HG03103 (cell line): ENCODE measurements at regions not wholly inside any gene's neighbourhood (a gene's known extent, or its start where the extent isn't known, plus 50 kb on each side); places are given as distances from the start of the nearest gene placed in this dataset.
"Not testable (repeated sequence)": the region's sequence is repeated elsewhere in the genome, so short reads cannot be mapped to it uniquely, and the experiment has no call there.

ENCODE experiments used
- ATAC-seq: cut with Tn5 transposase; IDR thresholded peaks from one replicate; pipeline ENCODE4 v1.9.1; 2021; ENCODE audit warnings: low read depth; ENCODE audit not compliant: unreplicated experiment

- no peak for ATAC-seq
Measured at GRCh38 chr11:92046103-92046502, 178.5 kb upstream of the FAT3 start.

GRCh38 chr11:92045301-92045700, 179.3 kb upstream of the FAT3 start:
- no peak for ATAC-seq

- no peak for ATAC-seq
Measured at GRCh38 chr11:92035488-92035887, 189.1 kb upstream of the FAT3 start.

- not testable (repeated sequence) for ATAC-seq
Measured at GRCh38 chr11:92027136-92027535, 197.5 kb upstream of the FAT3 start.

- no peak for ATAC-seq
Measured at GRCh38 chr11:92026664-92027063, 198.0 kb upstream of the FAT3 start.

- ATAC-seq, result no peak
Measured at GRCh38 chr11:92024788-92025187, 199.8 kb upstream of the FAT3 start.

GRCh38 chr11:92022499-92022898, 202.1 kb upstream of the FAT3 start:
- no peak for ATAC-seq

- ATAC-seq, result no peak
Measured at GRCh38 chr11:92018332-92018731, 206.3 kb upstream of the FAT3 start.

- no peak for ATAC-seq
Measured at GRCh38 chr11:92008249-92008648, 216.4 kb upstream of the FAT3 start.

GRCh38 chr11:92002568-92002967, 222.1 kb upstream of the FAT3 start:
- no peak for ATAC-seq

- no peak for ATAC-seq
Measured at GRCh38 chr11:91998481-91998880, 226.1 kb upstream of the FAT3 start.

GRCh38 chr11:91997226-91997625, 227.4 kb upstream of the FAT3 start:
- no peak for ATAC-seq

- ATAC-seq, result no peak
Measured at GRCh38 chr11:91996526-91996925, 228.1 kb upstream of the FAT3 start.

- not testable (repeated sequence) for ATAC-seq
Measured at GRCh38 chr11:91988443-91988842, 236.2 kb upstream of the FAT3 start.

GRCh38 chr11:91986218-91986617, 238.4 kb upstream of the FAT3 start:
- no peak for ATAC-seq

- no peak for ATAC-seq
Measured at GRCh38 chr11:91984033-91984584, 240.5 kb upstream of the FAT3 start.

- ATAC-seq, result no peak
Measured at GRCh38 chr11:91981995-91982394, 242.6 kb upstream of the FAT3 start.

- ATAC-seq, result no peak
Measured at GRCh38 chr11:91979775-91980174, 244.8 kb upstream of the FAT3 start.

GRCh38 chr11:91978747-91979146, 245.9 kb upstream of the FAT3 start:
- no peak for ATAC-seq

- ATAC-seq, result no peak
Measured at GRCh38 chr11:91972665-91973266, 251.9 kb upstream of the FAT3 start.

GRCh38 chr11:91970624-91971023, 254.0 kb upstream of the FAT3 start:
- no peak for ATAC-seq

- ATAC-seq, result no peak
Measured at GRCh38 chr11:91969486-91969885, 255.1 kb upstream of the FAT3 start.

- ATAC-seq, result no peak
Measured at GRCh38 chr11:91967691-91968045, 256.9 kb upstream of the FAT3 start.
